GM12878 (cell line): ENCODE measurements at regions not wholly inside any gene's neighbourhood (a gene's known extent, or its start where the extent isn't known, plus 50 kb on each side); places are given as distances from the start of the nearest gene placed in this dataset.

Experiments used
- ATAC-seq: fragments of 200-7000 bp; cut with Tn5 transposase; 3 replicates; pipeline ENCODE4 v1.9.1; 2020; ENCODE audit warnings: mild to moderate bottlenecking, moderate library complexity
- BruUV-seq: library from RNA; stranded (reverse); fragments of 400-500 nt; replicated peaks from 2 replicates; lab custom pipeline; 2021; lab: Mats Ljungman, UMichigan
- CTCF ChIA-PET: fragments of 300-600 bp; sonication (Branson Sonifier 250); formaldehyde crosslinking; extraction: SDS; loops from one replicate; lab custom pipeline; 2021; ENCODE audit warnings: inconsistent platforms; lab: Yijun Ruan, JAX
- POLR2A ChIA-PET: fragments of 350-600 bp; formaldehyde crosslinking; extraction: SDS; loops from one replicate; lab custom pipeline; 2021; ENCODE audit warnings: inconsistent platforms; lab: Charles Lee
- RAD21 ChIA-PET: fragments of 300-600 bp; sonication (Branson Sonifier 250); formaldehyde crosslinking; loops from one replicate; lab custom pipeline; 2023; ENCODE audit warnings: antibody characterized with exemption; ENCODE audit not compliant: unreplicated experiment; lab: Charles Lee
- SMC1A ChIA-PET: fragments of 300-600 bp; sonication (Branson Sonifier 250); formaldehyde crosslinking; loops from one replicate; lab custom pipeline; 2023; ENCODE audit not compliant: unreplicated experiment, uncharacterized antibody; lab: Charles Lee
- DNase-seq: peaks from one replicate; pipeline ENCODE4 v3.0.0-alpha.2; 2011; ENCODE audit warnings: low read depth, low spot score
- FAIRE-seq: peaks from 3 replicates; lab custom pipeline; 2011; peaks lifted over from hg19 to GRCh38; lab: Jason Lieb, UNC
- H2AFZ ChIP-seq: 2 replicates; pipeline ENCODE4 v1.6.0; 2011; ENCODE audit warnings: low read depth, low read length, control low read depth; ENCODE audit not compliant: control insufficient read depth
- H3K27ac ChIP-seq: 2 replicates; pipeline ENCODE4 v1.5.1; 2011; ENCODE audit warnings: control low read depth; ENCODE audit not compliant: control insufficient read depth, insufficient read depth
- H3K27me3 ChIP-seq, 2 experiments: replicated peaks in 1 of 2; 2 replicates each; pipeline versions ENCODE4 v1.6.0 to v1.6.1; 2011; ENCODE audit warnings: low read length in 1 of 2; ENCODE audit not compliant: control insufficient read depth in 2 of 2, insufficient read depth in 2 of 2
- H3K36me3 ChIP-seq, 2 experiments: 2 replicates each; pipeline ENCODE4 v1.5.1; 2011; ENCODE audit warnings: low read length in 1 of 2; ENCODE audit not compliant: control insufficient read depth in 2 of 2, insufficient read depth in 2 of 2
- H3K4me1 ChIP-seq: 2 replicates; pipeline ENCODE4 v1.6.1; 2011; ENCODE audit warnings: mild to moderate bottlenecking, low read length, moderate library complexity, mixed read lengths; ENCODE audit not compliant: control insufficient read depth, insufficient read depth
- H3K4me2 ChIP-seq: 2 replicates; pipeline ENCODE4 v1.6.0; 2011; ENCODE audit warnings: control low read depth; ENCODE audit not compliant: control insufficient read depth, insufficient read depth
- H3K4me3 ChIP-seq: fragments of 200-600 bp; sonication (generic); 2 replicates; pipeline ENCODE4 v1.5.1; 2016
- H3K79me2 ChIP-seq: 2 replicates; pipeline ENCODE4 v1.6.0; 2011; ENCODE audit warnings: low read length; ENCODE audit not compliant: control insufficient read depth, insufficient read depth
- H3K9ac ChIP-seq: 2 replicates; pipeline ENCODE4 v1.8.0; 2011; ENCODE audit warnings: low read length, control low read depth, mixed read lengths; ENCODE audit not compliant: control insufficient read depth, insufficient read depth
- H3K9me3 ChIP-seq: replicated peaks from 3 replicates; pipeline ENCODE4 v1.5.1; 2011; ENCODE audit warnings: mild to moderate bottlenecking, low read length; ENCODE audit not compliant: control insufficient read depth, insufficient read depth
- H4K20me1 ChIP-seq: 2 replicates; pipeline ENCODE4 v1.6.0; 2011; ENCODE audit not compliant: control insufficient read depth, insufficient read depth
- FOXK2 ChIP-seq: fragments of 450-650 bp; IDR thresholded peaks from 2 replicates; pipeline ENCODE4 v1.6.1; 2017; ENCODE audit warnings: mild to moderate bottlenecking, moderate library complexity
- RCOR1 ChIP-seq: conservative IDR thresholded peaks from 2 replicates; pipeline ENCODE4 v1.6.1; 2012; ENCODE audit warnings: low read depth, low read length, improper control_type of control experiment
- RFX5 ChIP-seq: IDR thresholded peaks from 2 replicates; pipeline ENCODE4 v1.6.1; 2011; ENCODE audit warnings: low read depth, low read length, improper control_type of control experiment
- TARDBP ChIP-seq: IDR thresholded peaks from 2 replicates; pipeline ENCODE4 v1.6.1; 2016; ENCODE audit warnings: borderline replicate concordance
- ZNF622 ChIP-seq: fragments of 450-650 bp; IDR thresholded peaks from 2 replicates; pipeline ENCODE4 v1.6.1; 2017; ENCODE audit warnings: mild to moderate bottlenecking, inconsistent platforms
- WGBS: methylation state at CpG from one replicate; pipeline ENCODE4 v1.1.6; 2016; ENCODE audit warnings: low lambda C conversion rate; ENCODE audit not compliant: insufficient replicate concordance, insufficient coverage; ENCODE audit errors: missing lambda C conversion rate; 5-methylcytosine and 5-hydroxymethylcytosine counted together
- in situ Hi-C: fragments of 300-500 bp; cut with MboI; formaldehyde crosslinking; loops from 9 replicates; pipeline ENCODE4 v1.14.3; 2018; ENCODE audit warnings: mixed read lengths
- intact Hi-C: fragments of 100-400 bp; cut with micrococcal nuclease; formaldehyde crosslinking; loops from one replicate; pipeline ENCODE4 v1.14.2; 2022; ENCODE audit not compliant: unreplicated experiment
- TF ChIP-seq, protein P1 (sequence below): fragments of 450-650 bp; formaldehyde crosslinking; IDR thresholded peaks from 2 replicates; pipeline ENCODE4 v1.4.0; 2020; ENCODE audit warnings: mild to moderate bottlenecking, moderate library complexity
- TF ChIP-seq, protein P2 (sequence below): fragments of 450-650 bp; IDR thresholded peaks from 2 replicates; pipeline ENCODE4 v1.6.1; 2017; ENCODE audit warnings: mild to moderate bottlenecking, low read depth, inconsistent platforms; ENCODE audit not compliant: poor library complexity, severe bottlenecking
- TF ChIP-seq, protein P3 (sequence below): fragments of 450-650 bp; IDR thresholded peaks from 2 replicates; pipeline ENCODE4 v1.6.1; 2018; ENCODE audit warnings: mild to moderate bottlenecking, low read depth, moderate library complexity; ENCODE audit not compliant: partially characterized antibody

DNA sequence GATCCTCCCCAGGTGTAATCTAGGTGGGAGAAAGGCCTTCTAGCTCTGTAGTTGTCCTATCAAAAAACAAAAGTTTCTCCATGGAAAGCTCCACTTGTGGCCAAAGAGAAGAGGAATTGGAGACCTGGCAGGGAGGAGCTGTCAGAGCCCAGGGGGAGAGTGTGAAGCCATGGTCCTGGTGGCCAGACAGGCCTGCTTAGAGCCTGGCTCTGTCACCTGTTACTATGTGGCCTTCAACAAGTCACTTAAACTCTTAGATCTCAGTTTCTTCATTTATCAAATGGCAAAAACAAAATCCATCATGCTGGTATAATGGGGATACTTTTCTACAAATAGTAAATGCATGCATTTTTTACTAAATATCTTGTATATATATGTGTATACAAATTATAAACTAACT is 59.0 kb upstream of the NFE2L3 start:
- Histone ChIP-seq H3K4me3 (no peak overlapping the region), H3K9me3 (peaks cover 2% of the 10 kb centered on the region; the same call in 2 of the 3 replicates), H3K9ac (no peak overlapping the region), H3K79me2 (no peaks in the 10 kb centered on the region), H3K27ac (no peak overlapping the region), H4K20me1 (no peaks in the 10 kb centered on the region), H3K4me2 (no peak overlapping the region), H2AFZ (no peak overlapping the region), H3K27me3 (no peaks in the 10 kb centered on the region), H3K36me3 (no peaks in the 10 kb centered on the region), H3K4me1 (peaks cover 4% of the 10 kb centered on the region; the same call in 1 of the 2 replicates)
- no TSS peak for BruUV-seq
- FAIRE-seq (no peak), DNase-seq (no peak), ATAC-seq (no peak)
- ChIA-PET SMC1A (interaction anchor here (0.6 to 9.2 kb wide), 16 partner anchors 12 to 292 kb away, joined by 3 to 163 read pairs (median 4); no protein-coding TSS in a partner anchor), RAD21 (interaction anchor here (0.8 to 6.6 kb wide), 11 partner anchors 8 to 276 kb away, joined by 3 to 117 read pairs (median 5); partner anchors contain the start of genes HNRNPA2B1 and NFE2L3), CTCF (interaction anchor here (0.5 to 8.9 kb wide), 16 partner anchors 13 to 276 kb away, joined by 3 to 203 read pairs (median 6); partner anchors contain the start of genes CBX3 and HNRNPA2B1), POLR2A (interaction anchor here (0.6 to 1.0 kb wide), 3 partner anchors 13 to 107 kb away, joined by 3 to 5 read pairs (median 3); no protein-coding TSS in a partner anchor)
- in situ Hi-C loops (loop anchor here (5.0 to 25.0 kb wide), 3 partner anchors 99 to 1069 kb away; partner anchors contain the start of genes HOXA10, HOXA3, HOXA7 and HOXA9), intact Hi-C loops (no loop called here)
- TF ChIP-seq RFX5, result peak; percentile 86
- TF ChIP-seq, protein P1, sequence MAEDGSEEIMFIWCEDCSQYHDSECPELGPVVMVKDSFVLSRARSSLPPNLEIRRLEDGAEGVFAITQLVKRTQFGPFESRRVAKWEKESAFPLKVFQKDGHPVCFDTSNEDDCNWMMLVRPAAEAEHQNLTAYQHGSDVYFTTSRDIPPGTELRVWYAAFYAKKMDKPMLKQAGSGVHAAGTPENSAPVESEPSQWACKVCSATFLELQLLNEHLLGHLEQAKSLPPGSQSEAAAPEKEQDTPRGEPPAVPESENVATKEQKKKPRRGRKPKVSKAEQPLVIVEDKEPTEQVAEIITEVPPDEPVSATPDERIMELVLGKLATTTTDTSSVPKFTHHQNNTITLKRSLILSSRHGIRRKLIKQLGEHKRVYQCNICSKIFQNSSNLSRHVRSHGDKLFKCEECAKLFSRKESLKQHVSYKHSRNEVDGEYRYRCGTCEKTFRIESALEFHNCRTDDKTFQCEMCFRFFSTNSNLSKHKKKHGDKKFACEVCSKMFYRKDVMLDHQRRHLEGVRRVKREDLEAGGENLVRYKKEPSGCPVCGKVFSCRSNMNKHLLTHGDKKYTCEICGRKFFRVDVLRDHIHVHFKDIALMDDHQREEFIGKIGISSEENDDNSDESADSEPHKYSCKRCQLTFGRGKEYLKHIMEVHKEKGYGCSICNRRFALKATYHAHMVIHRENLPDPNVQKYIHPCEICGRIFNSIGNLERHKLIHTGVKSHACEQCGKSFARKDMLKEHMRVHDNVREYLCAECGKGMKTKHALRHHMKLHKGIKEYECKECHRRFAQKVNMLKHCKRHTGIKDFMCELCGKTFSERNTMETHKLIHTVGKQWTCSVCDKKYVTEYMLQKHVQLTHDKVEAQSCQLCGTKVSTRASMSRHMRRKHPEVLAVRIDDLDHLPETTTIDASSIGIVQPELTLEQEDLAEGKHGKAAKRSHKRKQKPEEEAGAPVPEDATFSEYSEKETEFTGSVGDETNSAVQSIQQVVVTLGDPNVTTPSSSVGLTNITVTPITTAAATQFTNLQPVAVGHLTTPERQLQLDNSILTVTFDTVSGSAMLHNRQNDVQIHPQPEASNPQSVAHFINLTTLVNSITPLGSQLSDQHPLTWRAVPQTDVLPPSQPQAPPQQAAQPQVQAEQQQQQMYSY (CRISPR knock-in tag), result no peak
- TF ChIP-seq, all 136 proteins: peak for 1

DNA sequence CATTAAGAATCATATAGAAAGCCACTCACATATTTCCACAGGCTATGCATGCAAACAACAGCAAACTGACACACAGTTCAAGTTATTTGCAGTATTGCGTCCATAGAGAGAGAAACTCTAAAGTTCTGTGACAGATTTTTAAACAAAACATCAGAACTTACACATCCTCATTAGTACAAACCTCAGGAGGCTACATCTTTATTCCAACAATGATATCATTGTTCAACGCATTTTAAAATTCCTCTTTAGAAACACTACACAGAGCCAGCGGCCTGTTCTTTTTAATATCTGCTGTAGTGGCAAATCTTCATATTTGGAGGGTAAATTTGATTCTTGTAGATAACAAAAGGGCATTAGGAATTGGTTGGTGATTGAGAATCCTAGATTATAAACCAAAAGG is 55.9 kb upstream of the NFE2L3 start:
- Histone ChIP-seq H2AFZ (no peak overlapping the region), H3K9ac (no peak overlapping the region), H3K27ac (no peak overlapping the region), H4K20me1 (no peaks in the 10 kb centered on the region), H3K4me1 (peaks cover 8% of the 10 kb centered on the region), H3K27me3 (no peaks in the 10 kb centered on the region), H3K4me2 (no peak overlapping the region), H3K36me3 (no peaks in the 10 kb centered on the region), H3K79me2 (no peaks in the 10 kb centered on the region), H3K4me3 (no peak overlapping the region), H3K9me3 (no peaks in the 10 kb centered on the region)
- RAD21 ChIA-PET, result no interaction called here
- WGBS, result 68% methylated on average over 3 of the region's 3 CpGs
- SMC1A ChIA-PET, result no interaction called here
- DNase-seq (no peak), ATAC-seq (no peak), FAIRE-seq (no peak)
- POLR2A ChIA-PET, result no interaction called here
- no TSS peak for BruUV-seq
- CTCF ChIA-PET, result no interaction called here
- intact Hi-C loops, result no loop called here
- in situ Hi-C loops, result loop anchor here (25.0 kb wide), 1 partner anchor 1066 kb away; the partner anchor contains the start of genes HOXA10, HOXA3, HOXA7 and HOXA9
- TF ChIP-seq RCOR1 (no peak), ZNF622 (no peak), TARDBP (no peak), FOXK2 (no peak)
- TF ChIP-seq, protein P2, sequence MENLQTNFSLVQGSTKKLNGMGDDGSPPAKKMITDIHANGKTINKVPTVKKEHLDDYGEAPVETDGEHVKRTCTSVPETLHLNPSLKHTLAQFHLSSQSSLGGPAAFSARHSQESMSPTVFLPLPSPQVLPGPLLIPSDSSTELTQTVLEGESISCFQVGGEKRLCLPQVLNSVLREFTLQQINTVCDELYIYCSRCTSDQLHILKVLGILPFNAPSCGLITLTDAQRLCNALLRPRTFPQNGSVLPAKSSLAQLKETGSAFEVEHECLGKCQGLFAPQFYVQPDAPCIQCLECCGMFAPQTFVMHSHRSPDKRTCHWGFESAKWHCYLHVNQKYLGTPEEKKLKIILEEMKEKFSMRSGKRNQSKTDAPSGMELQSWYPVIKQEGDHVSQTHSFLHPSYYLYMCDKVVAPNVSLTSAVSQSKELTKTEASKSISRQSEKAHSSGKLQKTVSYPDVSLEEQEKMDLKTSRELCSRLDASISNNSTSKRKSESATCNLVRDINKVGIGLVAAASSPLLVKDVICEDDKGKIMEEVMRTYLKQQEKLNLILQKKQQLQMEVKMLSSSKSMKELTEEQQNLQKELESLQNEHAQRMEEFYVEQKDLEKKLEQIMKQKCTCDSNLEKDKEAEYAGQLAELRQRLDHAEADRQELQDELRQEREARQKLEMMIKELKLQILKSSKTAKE, result no peak
- TF ChIP-seq, protein P3, sequence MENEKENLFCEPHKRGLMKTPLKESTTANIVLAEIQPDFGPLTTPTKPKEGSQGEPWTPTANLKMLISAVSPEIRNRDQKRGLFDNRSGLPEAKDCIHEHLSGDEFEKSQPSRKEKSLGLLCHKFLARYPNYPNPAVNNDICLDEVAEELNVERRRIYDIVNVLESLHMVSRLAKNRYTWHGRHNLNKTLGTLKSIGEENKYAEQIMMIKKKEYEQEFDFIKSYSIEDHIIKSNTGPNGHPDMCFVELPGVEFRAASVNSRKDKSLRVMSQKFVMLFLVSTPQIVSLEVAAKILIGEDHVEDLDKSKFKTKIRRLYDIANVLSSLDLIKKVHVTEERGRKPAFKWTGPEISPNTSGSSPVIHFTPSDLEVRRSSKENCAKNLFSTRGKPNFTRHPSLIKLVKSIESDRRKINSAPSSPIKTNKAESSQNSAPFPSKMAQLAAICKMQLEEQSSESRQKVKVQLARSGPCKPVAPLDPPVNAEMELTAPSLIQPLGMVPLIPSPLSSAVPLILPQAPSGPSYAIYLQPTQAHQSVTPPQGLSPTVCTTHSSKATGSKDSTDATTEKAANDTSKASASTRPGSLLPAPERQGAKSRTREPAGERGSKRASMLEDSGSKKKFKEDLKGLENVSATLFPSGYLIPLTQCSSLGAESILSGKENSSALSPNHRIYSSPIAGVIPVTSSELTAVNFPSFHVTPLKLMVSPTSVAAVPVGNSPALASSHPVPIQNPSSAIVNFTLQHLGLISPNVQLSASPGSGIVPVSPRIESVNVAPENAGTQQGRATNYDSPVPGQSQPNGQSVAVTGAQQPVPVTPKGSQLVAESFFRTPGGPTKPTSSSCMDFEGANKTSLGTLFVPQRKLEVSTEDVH, result no peak
